HAP-1 (cell line): ENCODE measurements at regions not wholly inside any gene's neighbourhood (a gene's known extent, or its start where the extent isn't known, plus 50 kb on each side); places are given as distances from the start of the nearest gene placed in this dataset.

ENCODE experiments used
- DNase-seq, 2 experiments: peaks; one replicate each; pipeline ENCODE4 v3.0.0-alpha.2; 2016 to 2020; ENCODE audit warnings: low spot score in 2 of 2
- H3K27me3 ChIP-seq: fragments of 250-450 bp; sonication (Bioruptor Pico); 2 replicates; pipeline ENCODE4 v1.5.1; 2020; ENCODE audit warnings: low read depth, mild to moderate bottlenecking, moderate library complexity
- H3K36me3 ChIP-seq: fragments of 250-450 bp; sonication (Bioruptor Pico); replicated peaks from 2 replicates; pipeline ENCODE4 v1.5.1; 2020; ENCODE audit warnings: mild to moderate bottlenecking
- H3K4me1 ChIP-seq: fragments of 250-450 bp; sonication (Bioruptor Pico); 2 replicates; pipeline ENCODE4 v1.5.1; 2020; ENCODE audit warnings: mild to moderate bottlenecking
- H3K4me3 ChIP-seq: fragments of 250-450 bp; sonication (Bioruptor Pico); 2 replicates; pipeline ENCODE4 v1.5.1; 2020; ENCODE audit warnings: mild to moderate bottlenecking, moderate library complexity
- H3K9me3 ChIP-seq: fragments of 250-450 bp; sonication (Bioruptor Pico); 2 replicates; pipeline ENCODE4 v1.5.1; 2020; ENCODE audit warnings: mild to moderate bottlenecking, moderate library complexity
- in situ Hi-C: fragments of 300-500 bp; cut with MboI; formaldehyde crosslinking; loops from 3 replicates; pipeline ENCODE4 v1.14.3; 2020; ENCODE audit warnings: low sequenced_read_pairs, inconsistent platforms, mixed read lengths

- H3K27me3 ChIP-seq = no peaks in the 10 kb centered on the region
- H3K4me3 ChIP-seq = no peak overlapping the region
- H3K36me3 ChIP-seq = no peaks in the 10 kb centered on the region
- H3K4me1 ChIP-seq = no peaks in the 10 kb centered on the region
- DNase-seq = no peak
- no peaks in the 10 kb centered on the region for H3K9me3 ChIP-seq
- in situ Hi-C loops = no loop called here
Observed at GRCh38 chr5:87909382-87909781, 359.3 kb downstream of the TMEM161B start.

GRCh38 chr5:87906962-87907361 lies 361.7 kb downstream of the TMEM161B start:
- H3K9me3 ChIP-seq = no peaks in the 10 kb centered on the region
- in situ Hi-C loops = no loop called here
- no peak for DNase-seq

GRCh38 chr5:87900419-87900818 lies 368.2 kb downstream of the TMEM161B start:
- Histone ChIP-seq H3K27me3 (no peaks in the 10 kb centered on the region), H3K4me1 (peaks cover 6% of the 10 kb centered on the region; the same call in 1 of the 2 replicates), H3K4me3 (no peak overlapping the region), H3K36me3 (no peaks in the 10 kb centered on the region), H3K9me3 (no peaks in the 10 kb centered on the region)
- no peak for DNase-seq
- in situ Hi-C loops = no loop called here

More at GRCh38 chr5:87906962-87907361, 361.7 kb downstream of the TMEM161B start:
- Histone ChIP-seq H3K27me3 (no peaks in the 10 kb centered on the region), H3K4me1 (no peaks in the 10 kb centered on the region), H3K4me3 (no peak overlapping the region), H3K36me3 (no peaks in the 10 kb centered on the region)

DNA sequence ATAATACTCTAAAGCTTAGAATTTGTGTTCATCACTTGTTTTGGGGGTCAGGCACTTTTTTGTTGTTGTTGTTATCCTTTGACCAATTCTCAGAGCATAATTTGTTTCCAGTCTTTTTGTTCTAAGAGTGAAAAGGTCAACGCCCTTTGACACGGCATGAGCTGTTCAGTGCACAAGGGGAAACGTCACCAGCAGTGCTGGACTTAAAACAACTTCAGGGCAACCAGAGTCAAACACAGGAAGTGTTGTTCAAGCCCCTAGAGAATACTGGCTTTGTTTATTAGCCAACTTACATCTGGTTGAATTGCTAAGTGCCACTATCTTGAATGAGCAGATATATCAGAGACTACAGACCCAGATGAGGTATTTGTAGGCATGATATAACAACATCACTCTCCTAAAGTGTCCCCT lies 368.9 kb downstream of the TMEM161B start:
- H3K4me3 ChIP-seq = no peak overlapping the region
- peak in 1 of 2 experiments; percentile 13 for DNase-seq
- H3K27me3 ChIP-seq = no peaks in the 10 kb centered on the region
- no peaks in the 10 kb centered on the region for H3K9me3 ChIP-seq
- H3K36me3 ChIP-seq = no peaks in the 10 kb centered on the region
- peaks cover 6% of the 10 kb centered on the region; the same call in 1 of the 2 replicates for H3K4me1 ChIP-seq
- in situ Hi-C loops = no loop called here

DNA sequence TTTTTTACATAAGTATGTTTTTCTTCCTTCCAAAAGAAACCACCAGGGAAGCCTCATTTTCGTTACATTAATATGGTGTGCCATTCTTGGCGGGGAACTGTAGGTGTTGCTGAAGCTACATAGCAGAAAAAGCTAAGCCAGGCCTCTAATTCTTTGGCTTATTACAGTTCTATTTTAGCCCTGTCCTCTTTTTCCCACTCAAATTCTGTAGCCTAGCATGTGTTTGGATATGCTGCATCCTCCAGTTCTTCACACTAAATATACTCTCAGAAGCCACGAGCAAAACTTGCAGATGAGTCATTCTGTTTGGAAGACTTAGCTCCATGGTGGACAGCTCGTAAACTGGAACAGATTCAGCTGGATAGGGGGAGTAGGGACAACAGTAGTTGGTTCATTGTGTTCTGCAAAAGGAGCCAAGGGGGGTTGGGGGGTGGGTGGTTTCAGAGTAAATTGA lies 369.4 kb downstream of the TMEM161B start:
- Histone ChIP-seq H3K9me3 (no peaks in the 10 kb centered on the region), H3K27me3 (no peaks in the 10 kb centered on the region), H3K4me3 (no peak overlapping the region), H3K36me3 (no peaks in the 10 kb centered on the region), H3K4me1 (peaks cover 6% of the 10 kb centered on the region; the same call in 1 of the 2 replicates)
- DNase-seq = peak; percentile 8 to 22
- in situ Hi-C loops = no loop called here

- Histone ChIP-seq H3K4me3 (no peak overlapping the region), H3K4me1 (peaks cover 6% of the 10 kb centered on the region; the same call in 1 of the 2 replicates), H3K9me3 (no peaks in the 10 kb centered on the region), H3K36me3 (no peaks in the 10 kb centered on the region), H3K27me3 (no peaks in the 10 kb centered on the region)
- no peak for DNase-seq
- in situ Hi-C loops = no loop called here
Observed at GRCh38 chr5:87898574-87898973, 370.1 kb downstream of the TMEM161B start.

GRCh38 chr5:87888139-87888538 lies 380.5 kb downstream of the TMEM161B start:
- no peaks in the 10 kb centered on the region for H3K27me3 ChIP-seq
- no peaks in the 10 kb centered on the region for H3K36me3 ChIP-seq
- no peak overlapping the region for H3K4me3 ChIP-seq
- DNase-seq = no peak
- no peaks in the 10 kb centered on the region for H3K9me3 ChIP-seq
- in situ Hi-C loops = no loop called here
- no peaks in the 10 kb centered on the region for H3K4me1 ChIP-seq

GRCh38 chr5:87887247-87887646 lies 381.4 kb downstream of the TMEM161B start:
- no peaks in the 10 kb centered on the region for H3K4me1 ChIP-seq
- H3K27me3 ChIP-seq = no peaks in the 10 kb centered on the region
- no peak for DNase-seq
- in situ Hi-C loops = no loop called here
- no peaks in the 10 kb centered on the region for H3K9me3 ChIP-seq
- H3K36me3 ChIP-seq = no peaks in the 10 kb centered on the region
- no peak overlapping the region for H3K4me3 ChIP-seq

DNA sequence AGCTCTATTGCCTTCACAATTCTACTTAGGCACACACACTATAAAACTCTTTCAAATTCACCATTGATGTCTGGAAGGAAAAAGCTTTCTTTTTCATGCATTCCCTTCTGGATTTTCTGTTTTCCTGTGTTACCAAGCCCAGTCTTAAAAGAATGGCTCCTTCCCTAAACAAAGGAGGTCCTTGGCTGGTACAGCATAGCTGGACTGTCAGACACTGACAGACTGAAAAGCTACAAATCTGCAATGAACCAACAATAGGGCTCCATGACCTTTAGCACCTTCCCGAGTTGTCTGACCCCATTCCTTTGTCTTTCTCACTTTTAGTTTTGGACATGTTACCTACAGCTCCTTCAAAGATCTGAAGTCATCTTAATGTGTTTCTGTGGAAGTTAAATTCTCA lies 382.5 kb downstream of the TMEM161B start:
- DNase-seq = no peak
- Histone ChIP-seq H3K27me3 (no peaks in the 10 kb centered on the region), H3K4me1 (no peaks in the 10 kb centered on the region), H3K36me3 (no peaks in the 10 kb centered on the region), H3K9me3 (no peaks in the 10 kb centered on the region), H3K4me3 (no peak overlapping the region)
- in situ Hi-C loops = no loop called here

DNA sequence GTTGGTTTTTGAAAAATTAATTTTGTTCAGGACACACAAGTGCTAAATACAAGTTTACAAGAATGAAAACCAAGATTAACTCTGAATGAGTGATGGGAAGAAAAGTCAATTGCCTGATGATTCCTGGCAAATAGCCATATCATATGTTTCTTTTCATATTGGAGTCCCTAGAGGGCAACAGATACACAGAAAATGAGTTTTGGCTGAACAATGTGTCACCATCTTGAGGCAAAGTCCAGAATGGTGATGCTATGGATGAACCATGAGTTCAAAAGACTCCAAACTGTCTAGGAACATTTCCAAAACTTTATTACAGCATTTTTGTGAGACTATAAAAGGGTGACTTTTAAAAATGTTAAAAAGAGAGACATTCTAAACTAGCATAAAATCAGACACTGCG lies 382.9 kb downstream of the TMEM161B start:
- no peak for DNase-seq
- Histone ChIP-seq H3K27me3 (no peaks in the 10 kb centered on the region), H3K36me3 (no peaks in the 10 kb centered on the region), H3K9me3 (no peaks in the 10 kb centered on the region), H3K4me3 (no peak overlapping the region), H3K4me1 (no peaks in the 10 kb centered on the region)
- in situ Hi-C loops = no loop called here

GRCh38 chr5:87877495-87877894 lies 391.1 kb downstream of the TMEM161B start:
- no peaks in the 10 kb centered on the region for H3K36me3 ChIP-seq
- H3K27me3 ChIP-seq = no peaks in the 10 kb centered on the region
- no peak for DNase-seq
- no peaks in the 10 kb centered on the region for H3K9me3 ChIP-seq
- H3K4me3 ChIP-seq = no peak overlapping the region
- in situ Hi-C loops = no loop called here
- H3K4me1 ChIP-seq = no peaks in the 10 kb centered on the region

DNA sequence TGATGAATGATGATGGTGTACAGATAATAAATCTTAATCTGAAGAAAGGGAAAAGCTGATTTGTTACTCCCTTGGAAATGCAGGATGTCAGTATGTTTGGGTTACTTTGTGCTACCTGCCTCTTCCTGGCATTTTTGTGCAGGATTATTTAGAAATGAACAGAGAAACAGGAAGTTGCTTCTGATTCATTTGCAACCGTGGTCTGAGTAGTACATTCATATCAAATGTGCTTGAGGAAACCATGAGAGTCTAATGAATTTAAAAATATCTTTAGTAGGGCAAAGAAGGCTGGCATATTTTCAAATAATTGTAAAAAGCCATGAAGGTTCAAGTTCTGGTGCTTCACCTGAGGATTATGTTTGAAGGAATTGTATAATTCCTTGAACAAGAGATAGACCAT lies 391.6 kb downstream of the TMEM161B start:
- Histone ChIP-seq H3K4me1 (no peaks in the 10 kb centered on the region), H3K27me3 (no peaks in the 10 kb centered on the region), H3K4me3 (no peak overlapping the region), H3K9me3 (no peaks in the 10 kb centered on the region), H3K36me3 (no peaks in the 10 kb centered on the region)
- no peak for DNase-seq
- in situ Hi-C loops = no loop called here

DNA sequence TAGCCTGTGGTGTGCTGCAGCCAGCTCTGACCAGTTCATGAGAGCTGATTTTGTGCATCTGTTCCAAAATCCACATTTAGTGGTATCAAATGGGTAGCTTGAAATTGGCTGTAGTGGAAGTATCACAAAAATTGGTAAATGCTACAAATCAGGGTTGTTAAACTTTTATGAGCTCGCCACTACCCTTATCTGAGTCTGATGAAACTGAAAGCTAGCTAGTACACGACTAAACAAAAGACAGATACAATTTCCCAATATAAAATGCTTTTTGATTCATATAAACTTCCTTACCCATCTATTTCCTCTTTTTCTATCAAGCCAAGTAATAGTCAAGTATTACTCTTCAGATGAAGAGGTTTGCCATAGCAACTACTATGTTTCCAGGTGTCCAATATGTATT lies 392.0 kb downstream of the TMEM161B start:
- H3K4me3 ChIP-seq = no peak overlapping the region
- DNase-seq = no peak
- H3K9me3 ChIP-seq = no peaks in the 10 kb centered on the region

DNA sequence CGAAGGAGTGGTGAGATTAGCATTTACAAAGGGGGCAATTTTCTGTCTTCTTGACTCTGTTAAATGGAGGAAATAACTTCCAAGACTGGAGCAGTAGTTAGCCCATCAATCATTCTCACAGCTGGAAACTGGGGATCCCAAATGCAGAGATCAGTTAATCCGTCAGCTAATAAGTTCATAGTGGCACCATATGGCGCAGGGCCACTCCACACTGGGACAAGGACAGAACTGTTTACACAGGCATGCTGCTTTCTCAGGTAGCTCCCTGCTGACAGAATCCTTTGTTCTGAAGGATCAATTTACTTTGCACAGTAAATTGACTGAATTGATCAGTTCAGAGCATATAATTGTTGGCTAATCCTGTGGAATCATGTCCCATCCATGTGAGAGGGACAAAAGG lies 395.7 kb downstream of the TMEM161B start:
- H3K36me3 ChIP-seq = no peaks in the 10 kb centered on the region
- H3K4me3 ChIP-seq = no peak overlapping the region
- no peak for DNase-seq
- no peaks in the 10 kb centered on the region for H3K9me3 ChIP-seq
- no peaks in the 10 kb centered on the region for H3K4me1 ChIP-seq
- in situ Hi-C loops = no loop called here
- no peaks in the 10 kb centered on the region for H3K27me3 ChIP-seq

More for the DNA sequence above, 392.0 kb downstream of the TMEM161B start:
- in situ Hi-C loops = no loop called here
- no peaks in the 10 kb centered on the region for H3K36me3 ChIP-seq
- H3K27me3 ChIP-seq = no peaks in the 10 kb centered on the region
- H3K4me1 ChIP-seq = no peaks in the 10 kb centered on the region

GRCh38 chr5:87868792-87869191 lies 399.9 kb downstream of the TMEM161B start:
- Histone ChIP-seq H3K27me3 (no peaks in the 10 kb centered on the region), H3K4me3 (no peak overlapping the region), H3K4me1 (no peaks in the 10 kb centered on the region), H3K9me3 (no peaks in the 10 kb centered on the region), H3K36me3 (no peaks in the 10 kb centered on the region)
- in situ Hi-C loops = no loop called here
- no peak for DNase-seq
